ENCODE measurements at regions not wholly inside any gene's neighbourhood (a gene's known extent, or its start where the extent isn't known, plus 50 kb on each side); places are given as distances from the start of the nearest gene placed in this dataset.

- TF ChIP-seq POLR2A (IDR thresholded peaks at IDR 0.05) (no peak), CTCF (IDR thresholded peaks at IDR 0.05) (no peak)
These were observed 302.4 kb upstream of the NEBL start for GRCh38 chr10:21199501-21199900.
